ENCODE measurements at regions not wholly inside any gene's neighbourhood (a gene's known extent, or its start where the extent isn't known, plus 50 kb on each side); places are given as distances from the start of the nearest gene placed in this dataset.

DNA sequence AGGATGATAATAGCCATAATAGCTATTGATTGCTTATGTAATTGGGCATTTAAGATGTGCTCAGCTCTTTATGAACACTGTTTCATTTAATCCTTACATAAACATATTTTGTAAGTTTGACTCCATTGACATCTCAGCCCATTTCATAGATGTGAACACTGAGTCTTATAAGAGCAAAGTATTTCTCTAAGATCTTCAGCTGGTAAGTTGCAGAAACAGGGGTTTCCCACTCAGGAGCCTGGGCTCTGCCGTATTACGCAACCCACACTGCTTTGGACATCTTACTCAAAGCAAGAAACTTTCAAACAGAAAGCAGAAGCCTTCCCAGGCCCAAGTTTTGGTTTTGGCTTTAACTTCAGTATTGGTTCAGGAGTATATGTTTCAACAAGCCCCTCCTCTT, 705.1 kb downstream of the MED13L start:
- Histone ChIP-seq H3K27ac (no peak overlapping the region), H3K9me3 (ENCODE audit: severe bottlenecking) (no peaks in the 10 kb centered on the region), H3K27me3 (ENCODE audit: insufficient read depth, low read depth, severe bottlenecking) (peaks cover 10% of the 10 kb centered on the region), H3K4me3 (ENCODE audit: low read depth, low read length) (no peak overlapping the region), H3K36me3 (no peaks in the 10 kb centered on the region)
- no peak for DNase-seq
- TF ChIP-seq, protein P1, sequence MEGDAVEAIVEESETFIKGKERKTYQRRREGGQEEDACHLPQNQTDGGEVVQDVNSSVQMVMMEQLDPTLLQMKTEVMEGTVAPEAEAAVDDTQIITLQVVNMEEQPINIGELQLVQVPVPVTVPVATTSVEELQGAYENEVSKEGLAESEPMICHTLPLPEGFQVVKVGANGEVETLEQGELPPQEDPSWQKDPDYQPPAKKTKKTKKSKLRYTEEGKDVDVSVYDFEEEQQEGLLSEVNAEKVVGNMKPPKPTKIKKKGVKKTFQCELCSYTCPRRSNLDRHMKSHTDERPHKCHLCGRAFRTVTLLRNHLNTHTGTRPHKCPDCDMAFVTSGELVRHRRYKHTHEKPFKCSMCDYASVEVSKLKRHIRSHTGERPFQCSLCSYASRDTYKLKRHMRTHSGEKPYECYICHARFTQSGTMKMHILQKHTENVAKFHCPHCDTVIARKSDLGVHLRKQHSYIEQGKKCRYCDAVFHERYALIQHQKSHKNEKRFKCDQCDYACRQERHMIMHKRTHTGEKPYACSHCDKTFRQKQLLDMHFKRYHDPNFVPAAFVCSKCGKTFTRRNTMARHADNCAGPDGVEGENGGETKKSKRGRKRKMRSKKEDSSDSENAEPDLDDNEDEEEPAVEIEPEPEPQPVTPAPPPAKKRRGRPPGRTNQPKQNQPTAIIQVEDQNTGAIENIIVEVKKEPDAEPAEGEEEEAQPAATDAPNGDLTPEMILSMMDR (IDR thresholded peaks at IDR 0.05; ENCODE audit: low read depth, low read length), result no peak

DNA sequence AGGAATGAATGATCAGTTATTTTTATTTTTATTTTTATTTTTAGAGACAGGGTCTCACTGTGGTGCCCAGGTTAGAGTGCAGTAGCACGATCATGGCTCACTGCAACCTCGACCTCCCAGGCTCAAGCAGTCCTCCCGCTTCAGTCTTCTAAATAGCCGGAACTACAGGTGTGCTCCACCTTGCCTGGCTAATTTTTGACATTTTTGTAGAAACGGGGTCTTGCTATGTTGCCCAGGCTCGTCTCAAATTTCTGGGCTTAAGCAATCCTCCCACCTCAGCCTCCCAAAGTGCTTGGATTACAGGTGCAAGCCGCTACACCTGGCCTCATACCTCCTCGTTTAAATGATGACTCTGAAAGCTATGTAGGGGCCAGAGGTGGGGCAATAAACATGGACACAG, 706.0 kb downstream of the MED13L start:
- no peak overlapping the region for H3K27ac ChIP-seq
- DNase-seq, result no peak
- no peak overlapping the region for H3K4me3 ChIP-seq (ENCODE audit: low read depth, low read length)
- no peaks in the 10 kb centered on the region for H3K36me3 ChIP-seq
- H3K9me3 ChIP-seq (ENCODE audit: severe bottlenecking), result no peaks in the 10 kb centered on the region
- peaks cover 7% of the 10 kb centered on the region for H3K27me3 ChIP-seq (ENCODE audit: insufficient read depth, low read depth, severe bottlenecking)
- TF ChIP-seq, protein P1 (IDR thresholded peaks at IDR 0.05; ENCODE audit: low read depth, low read length), result no peak

DNA sequence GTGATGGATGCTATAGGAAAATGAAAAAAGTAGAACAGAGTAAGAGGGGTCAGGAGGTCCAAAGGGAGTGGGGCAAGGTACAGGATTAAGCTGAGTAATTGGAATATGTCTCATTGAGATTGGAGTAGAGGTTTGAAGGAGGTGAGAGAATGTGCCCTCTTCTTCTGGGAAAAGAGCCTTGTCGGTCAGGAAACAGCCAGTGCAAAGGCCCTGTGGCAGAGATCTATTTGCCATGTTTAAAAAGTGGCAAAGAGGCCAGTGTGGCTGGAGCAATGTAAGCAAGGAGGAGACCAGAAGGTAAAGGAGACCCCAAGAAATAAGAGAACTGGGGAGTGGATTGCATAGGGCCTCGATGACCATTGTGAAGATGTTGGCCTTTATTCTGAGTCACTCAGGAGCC, 706.5 kb downstream of the MED13L start:
- TF ChIP-seq, protein P1 (IDR thresholded peaks at IDR 0.05; ENCODE audit: low read depth, low read length), result no peak
- Histone ChIP-seq H3K4me3 (ENCODE audit: low read depth, low read length) (no peak overlapping the region), H3K36me3 (no peaks in the 10 kb centered on the region), H3K9me3 (ENCODE audit: severe bottlenecking) (no peaks in the 10 kb centered on the region), H3K27ac (no peak overlapping the region), H3K27me3 (ENCODE audit: insufficient read depth, low read depth, severe bottlenecking) (peaks cover 7% of the 10 kb centered on the region)
- no peak for DNase-seq

DNA sequence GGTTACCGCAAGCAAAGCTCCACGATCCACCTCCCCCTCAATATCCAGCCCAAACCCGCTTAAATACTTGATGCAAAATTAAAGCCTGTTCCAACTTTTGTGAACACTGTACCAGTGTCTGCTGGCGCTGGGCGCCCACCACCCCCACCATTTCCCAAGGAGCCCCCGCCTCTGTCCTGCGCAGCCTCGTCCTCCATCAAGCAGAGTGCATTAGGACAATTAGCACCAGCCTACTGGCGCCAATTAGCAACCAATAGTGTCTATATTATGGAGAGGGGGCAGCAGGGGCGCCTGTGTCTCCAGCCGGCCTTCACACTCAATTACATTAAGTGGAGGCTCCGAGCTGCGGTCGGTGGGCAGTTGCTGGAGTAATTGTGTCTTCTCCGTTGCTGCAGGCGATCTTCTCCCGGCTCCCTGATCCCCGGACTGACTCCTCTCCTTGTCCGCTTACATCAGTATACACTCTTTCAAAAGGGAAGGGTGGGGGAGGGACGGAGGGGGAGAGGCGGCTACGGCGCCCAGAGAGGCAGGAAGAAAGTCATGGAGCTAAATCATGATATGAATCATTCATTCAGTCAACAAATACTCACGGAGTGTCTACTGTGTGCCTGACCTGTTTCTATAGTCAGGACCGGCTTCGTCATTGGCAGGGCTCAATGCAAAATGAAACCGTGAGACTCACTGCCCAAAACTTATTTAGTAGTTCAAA, 707.3 kb downstream of the MED13L start:
- Histone ChIP-seq H3K9me3 (ENCODE audit: severe bottlenecking) (no peaks in the 10 kb centered on the region), H3K36me3 (no peaks in the 10 kb centered on the region), H3K27me3 (ENCODE audit: insufficient read depth, low read depth, severe bottlenecking) (peaks cover 7% of the 10 kb centered on the region), H3K27ac (peak overlapping the region; percentile 60), H3K4me3 (ENCODE audit: low read depth, low read length) (peak overlapping the region; percentile 42)
- TF ChIP-seq, protein P1 (IDR thresholded peaks at IDR 0.05; ENCODE audit: low read depth, low read length), result no peak
- peak; percentile 57 for DNase-seq

DNA sequence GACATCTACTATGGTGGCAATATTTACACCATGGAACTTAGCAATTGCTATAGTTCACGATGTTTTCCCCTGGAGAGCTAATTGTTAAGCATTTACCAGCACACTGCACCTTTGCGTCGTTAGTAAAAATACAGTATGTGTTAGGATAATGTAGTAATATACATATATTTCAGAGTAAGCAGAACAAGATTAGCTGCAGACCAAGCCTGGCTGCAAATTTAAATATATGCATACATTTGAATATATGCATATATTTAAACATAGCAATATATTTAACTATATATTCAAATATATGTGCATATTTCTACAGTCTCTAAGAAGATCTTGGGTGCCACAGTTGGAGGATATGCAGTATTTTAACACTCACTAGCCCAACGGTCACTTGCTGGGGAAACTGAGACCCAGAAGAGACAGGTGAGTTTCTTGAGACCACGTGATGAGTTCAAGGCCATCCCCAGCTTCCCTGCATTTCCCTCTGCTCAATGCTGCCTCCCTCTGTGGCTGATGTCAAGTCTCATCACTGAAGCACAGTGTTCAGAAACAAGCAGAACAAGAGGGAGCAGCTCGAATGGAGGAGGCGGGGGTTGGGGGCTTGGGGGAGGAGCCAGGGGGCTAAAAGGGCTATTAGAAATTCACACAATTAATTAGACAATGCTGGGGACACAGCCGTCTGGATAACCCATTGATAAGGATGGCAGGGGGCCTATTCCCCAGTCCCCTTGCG, 708.0 kb downstream of the MED13L start:
- Histone ChIP-seq H3K4me3 (ENCODE audit: low read depth, low read length) (peak overlapping the region; percentile 42), H3K9me3 (ENCODE audit: severe bottlenecking) (no peaks in the 10 kb centered on the region), H3K27me3 (ENCODE audit: insufficient read depth, low read depth, severe bottlenecking) (peaks cover 7% of the 10 kb centered on the region), H3K36me3 (no peaks in the 10 kb centered on the region), H3K27ac (peak overlapping the region; percentile 60)
- TF ChIP-seq, protein P1 (IDR thresholded peaks at IDR 0.05; ENCODE audit: low read depth, low read length), result peak; percentile 57
- DNase-seq, result peak; percentile 47

All from WERI-Rb-1 (cell line).